Mammary epithelial cell (primary cell): ENCODE measurements at regions not wholly inside any gene's neighbourhood (a gene's known extent, or its start where the extent isn't known, plus 50 kb on each side); places are given as distances from the start of the nearest gene placed in this dataset.

Experiments
- CTCF ChIP-seq, 2 donors: IDR thresholded peaks in 1 of 2; conservative IDR thresholded peaks in 1 of 2; 2 replicates each; pipeline ENCODE4 v1.5.1; 2011 to 2012; ENCODE audit warnings: inconsistent platforms in 2 of 2, low read length in 2 of 2, mild to moderate bottlenecking in 2 of 2, control low read depth in 1 of 2, low read depth in 1 of 2; ENCODE audit not compliant: insufficient read depth in 1 of 2; ENCODE audit errors: extremely low read depth in 1 of 2
- EZH2 ChIP-seq: IDR thresholded peaks from 2 replicates; pipeline ENCODE4 v1.6.1; 2012; ENCODE audit warnings: low read length, inconsistent platforms, borderline replicate concordance

- TF ChIP-seq CTCF (conservative IDR thresholded peaks at IDR 0.05 in 1 of 2, IDR thresholded peaks at IDR 0.05 in 1 of 2; ENCODE audit: extremely low read depth in 1 of 2, insufficient read depth in 1 of 2, low read depth in 1 of 2, low read length in 2 of 2) (no peak), EZH2 (no peak)
Measured at GRCh38 chr3:83734656-83735055, 1224.1 kb upstream of the CADM2 start.
